ENCODE measurements at regions not wholly inside any gene's neighbourhood (a gene's known extent, or its start where the extent isn't known, plus 50 kb on each side); places are given as distances from the start of the nearest gene placed in this dataset.

- peaks cover 3% of the 10 kb centered on the region for H3K27me3 Mint-ChIP-seq
- no peak for TF ChIP-seq CTCF (IDR thresholded peaks at IDR 0.05)
- no peaks in the 10 kb centered on the region for H3K9me3 Mint-ChIP-seq
- DNase-seq (no peak), ATAC-seq (ENCODE audit: low read depth) (no peak)
- intact Hi-C loops (cut with micrococcal nuclease) = no loop called here
- no peaks in the 10 kb centered on the region for H3K36me3 Mint-ChIP-seq (ENCODE audit: low read depth)
- H3K4me1 Mint-ChIP-seq = no peaks in the 10 kb centered on the region
- no peak overlapping the region for H3K27ac Mint-ChIP-seq
- H3K4me3 Mint-ChIP-seq = no peak overlapping the region
- ChIA-PET POLR2A (no interaction called here), CTCF (no interaction called here)
Observed at GRCh38 chr20:23166563-23166962, 80.4 kb upstream of the CD93 start.

- no peaks in the 10 kb centered on the region for H3K36me3 Mint-ChIP-seq (ENCODE audit: low read depth)
- no peak overlapping the region for H3K27ac Mint-ChIP-seq
- no peaks in the 10 kb centered on the region for H3K9me3 Mint-ChIP-seq
- peaks cover 3% of the 10 kb centered on the region for H3K27me3 Mint-ChIP-seq
- DNase-seq = no peak
- CTCF ChIA-PET = no interaction called here
- no peak for TF ChIP-seq CTCF (IDR thresholded peaks at IDR 0.05)
- H3K4me1 Mint-ChIP-seq = no peaks in the 10 kb centered on the region
- POLR2A ChIA-PET = no interaction called here
- H3K4me3 Mint-ChIP-seq = no peak overlapping the region
- ATAC-seq (ENCODE audit: low read depth) = no peak
- intact Hi-C loops (cut with micrococcal nuclease) = no loop called here
Observed at GRCh38 chr20:23165964-23166363, 79.8 kb upstream of the CD93 start.

GRCh38 chr20:23165307-23165750 is 79.2 kb upstream of the CD93 start:
- intact Hi-C loops (cut with micrococcal nuclease) = no loop called here
- Mint-ChIP-seq H3K4me3 (no peak overlapping the region), H3K36me3 (ENCODE audit: low read depth) (no peaks in the 10 kb centered on the region), H3K4me1 (no peaks in the 10 kb centered on the region), H3K27me3 (peaks cover 6% of the 10 kb centered on the region), H3K27ac (no peak overlapping the region), H3K9me3 (no peaks in the 10 kb centered on the region)
- DNase-seq = no peak
- POLR2A ChIA-PET = no interaction called here
- CTCF ChIA-PET = no interaction called here
- no peak for TF ChIP-seq CTCF (IDR thresholded peaks at IDR 0.05)
- ATAC-seq (ENCODE audit: low read depth) = no peak

- POLR2A ChIA-PET = no interaction called here
- CTCF ChIA-PET = no interaction called here
- no peak overlapping the region for H3K27ac Mint-ChIP-seq
- intact Hi-C loops (cut with micrococcal nuclease) = no loop called here
- ATAC-seq (ENCODE audit: low read depth) (no peak), DNase-seq (no peak)
- H3K9me3 Mint-ChIP-seq = no peaks in the 10 kb centered on the region
- H3K4me1 Mint-ChIP-seq = no peaks in the 10 kb centered on the region
- no peaks in the 10 kb centered on the region for H3K36me3 Mint-ChIP-seq (ENCODE audit: low read depth)
- no peak overlapping the region for H3K4me3 Mint-ChIP-seq
- no peak for TF ChIP-seq CTCF (IDR thresholded peaks at IDR 0.05)
- peaks cover 6% of the 10 kb centered on the region for H3K27me3 Mint-ChIP-seq
Observed at GRCh38 chr20:23164176-23164601, 78.1 kb upstream of the CD93 start.

- intact Hi-C loops (cut with micrococcal nuclease) = no loop called here
- Mint-ChIP-seq H3K9me3 (no peaks in the 10 kb centered on the region), H3K27me3 (peaks cover 6% of the 10 kb centered on the region), H3K4me3 (no peak overlapping the region), H3K36me3 (ENCODE audit: low read depth) (no peaks in the 10 kb centered on the region), H3K27ac (no peak overlapping the region), H3K4me1 (no peaks in the 10 kb centered on the region)
- DNase-seq (no peak), ATAC-seq (ENCODE audit: low read depth) (no peak)
- no peak for TF ChIP-seq CTCF (IDR thresholded peaks at IDR 0.05)
- ChIA-PET CTCF (no interaction called here), POLR2A (no interaction called here)
Observed at GRCh38 chr20:23163562-23163961, 77.4 kb upstream of the CD93 start.
